Retina (tissue), 1 donor: ENCODE measurements at regions not wholly inside any gene's neighbourhood (a gene's known extent, or its start where the extent isn't known, plus 50 kb on each side); places are given as distances from the start of the nearest gene placed in this dataset.
"Not testable (repeated sequence)": the region's sequence is repeated elsewhere in the genome, so short reads cannot be mapped to it uniquely, and the experiment has no call there.

Source experiments
- DNase-seq: peaks from one replicate; pipeline ENCODE4 v3.0.0-alpha.2; 2016

DNA sequence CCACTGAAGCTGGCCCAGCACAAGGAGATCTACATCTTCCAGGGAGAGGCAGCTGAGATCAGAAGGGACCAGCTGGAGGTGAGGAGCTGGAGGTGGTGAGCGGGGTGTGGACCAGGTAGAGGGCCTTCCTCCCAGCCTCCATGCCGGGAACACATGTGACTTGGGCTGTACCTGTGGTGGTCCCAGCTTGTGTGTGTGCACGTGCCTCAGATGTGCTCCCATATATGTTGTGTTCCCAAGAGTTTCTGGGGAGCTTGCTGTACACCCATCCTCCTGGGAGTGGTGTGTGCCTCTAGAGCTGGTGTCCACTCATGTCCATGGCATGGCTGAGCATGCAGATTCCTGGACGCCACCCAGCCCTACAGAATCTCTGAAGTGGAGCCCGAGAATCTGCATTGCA lies 183.7 kb upstream of the AKAP13 start:
- DNase-seq = not testable (repeated sequence)

- not testable (repeated sequence) for DNase-seq
Measured at GRCh38 chr15:85197582-85197981, 182.8 kb upstream of the AKAP13 start.

- DNase-seq = not testable (repeated sequence)
Measured at GRCh38 chr15:85198432-85198831, 182.0 kb upstream of the AKAP13 start.

DNA sequence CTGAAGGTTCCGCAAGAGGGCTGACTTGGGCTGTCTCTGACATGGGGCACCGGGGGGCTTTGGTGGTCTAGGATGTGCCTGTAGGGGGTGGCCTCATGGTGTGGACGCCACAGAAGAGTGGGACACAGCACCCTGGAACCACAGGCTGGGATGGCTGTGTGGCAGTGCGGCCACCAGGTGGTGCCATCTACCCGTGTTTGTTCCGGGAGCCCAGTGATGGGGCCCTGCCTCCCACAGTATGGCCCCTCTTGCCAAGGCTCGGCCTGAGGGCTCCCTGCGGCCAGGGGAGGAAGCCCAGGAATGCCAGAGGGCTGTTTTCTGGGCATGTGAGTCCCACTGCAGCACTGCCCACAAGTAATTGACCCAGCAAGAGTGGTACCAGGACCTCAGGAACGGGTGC lies 180.2 kb upstream of the AKAP13 start:
- not testable (repeated sequence) for DNase-seq

GRCh38 chr15:85201118-85201793 lies 179.1 kb upstream of the AKAP13 start:
- DNase-seq = not testable (repeated sequence)

DNA sequence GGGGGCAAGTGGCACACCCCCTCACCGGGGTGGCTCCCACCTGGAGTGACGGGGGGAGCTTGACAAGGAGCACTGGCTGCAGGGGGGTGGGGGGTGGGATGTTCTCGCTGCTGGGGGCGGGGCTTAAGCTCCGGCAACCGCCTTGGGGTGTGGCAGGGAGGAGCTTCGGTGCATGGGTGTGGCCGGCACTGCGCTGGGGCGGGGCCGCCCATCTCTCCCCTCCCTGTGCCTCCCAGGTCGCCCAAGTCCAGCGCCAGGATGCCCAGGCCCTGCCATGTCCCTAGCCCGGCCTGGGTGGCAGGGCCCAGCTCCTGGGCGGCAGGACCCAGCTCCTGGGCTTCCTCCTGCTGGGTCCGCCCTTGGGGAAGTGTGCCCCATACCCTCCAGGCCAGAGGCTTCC lies 175.9 kb upstream of the AKAP13 start:
- not testable (repeated sequence) for DNase-seq

DNA sequence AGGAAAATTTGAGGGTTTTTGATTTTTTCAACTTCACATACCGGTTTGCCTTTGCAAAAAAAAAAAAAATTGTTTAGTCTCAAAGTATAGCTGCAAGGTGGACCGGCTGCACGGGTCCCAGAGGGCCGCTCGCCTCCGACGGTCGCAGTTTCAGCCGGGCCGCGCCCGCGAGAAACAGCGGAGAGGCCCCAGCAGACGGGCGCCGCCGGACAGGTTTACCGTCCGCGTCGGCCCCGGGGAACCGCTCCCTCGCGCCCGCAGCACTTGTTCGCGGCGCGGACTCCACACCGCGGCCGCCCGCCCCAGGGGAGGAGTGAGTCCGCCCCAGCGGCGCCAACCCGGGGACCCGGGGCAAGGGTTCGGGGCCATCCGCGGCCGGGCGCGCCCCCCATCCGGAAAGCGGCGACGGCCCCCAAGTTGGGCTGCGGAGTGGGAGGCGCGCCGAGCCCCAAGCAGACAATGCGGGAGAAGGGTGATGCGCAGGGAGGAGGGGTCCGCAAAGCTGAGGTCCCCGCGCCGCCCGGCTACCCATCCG lies 146.5 kb upstream of the AKAP13 start:
- DNase-seq = peak; percentile 3

DNA sequence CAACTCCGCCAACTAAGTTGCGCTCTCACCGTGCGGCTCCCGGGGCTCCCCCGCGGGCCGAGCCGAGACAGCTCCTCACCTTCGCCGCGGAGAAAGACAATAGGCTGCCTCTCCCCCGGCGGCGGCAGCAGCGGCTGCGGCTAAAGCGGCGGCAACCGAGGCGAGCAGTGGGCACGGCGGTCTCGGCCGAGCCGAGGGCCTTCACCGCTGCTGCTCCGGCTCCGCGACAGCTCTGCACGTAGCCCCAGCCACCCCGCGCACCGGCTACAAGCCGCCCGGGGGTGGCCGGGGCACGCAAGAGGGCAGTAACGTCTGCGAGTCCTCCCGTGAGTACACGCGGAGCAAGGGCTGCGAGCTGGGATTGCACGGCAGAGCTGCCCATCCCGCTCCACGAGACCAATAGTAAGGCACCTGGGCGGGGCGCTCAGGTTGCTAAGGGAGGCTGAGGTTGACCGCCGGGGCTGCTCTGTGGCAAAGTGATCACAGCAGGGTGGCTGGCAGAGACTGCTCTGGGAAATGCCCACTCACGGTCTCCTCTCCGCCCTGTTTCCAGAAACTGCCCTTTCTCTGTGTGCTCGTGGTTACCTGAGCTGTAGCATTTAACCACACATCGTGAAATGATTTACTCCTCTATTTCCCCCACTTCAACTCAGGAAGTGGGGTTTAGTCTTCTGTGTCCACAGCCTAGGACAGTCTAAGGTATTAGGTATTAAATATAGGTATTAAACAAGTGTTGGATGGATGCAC lies 145.8 kb upstream of the AKAP13 start:
- not testable (repeated sequence) for DNase-seq

GRCh38 chr15:85244056-85244455 lies 136.3 kb upstream of the AKAP13 start:
- DNase-seq = not testable (repeated sequence)

- not testable (repeated sequence) for DNase-seq
Measured at GRCh38 chr15:85250938-85251542, 129.4 kb upstream of the AKAP13 start.

- DNase-seq = not testable (repeated sequence)
Measured at GRCh38 chr15:85253196-85253915, 127.0 kb upstream of the AKAP13 start.

- DNase-seq = not testable (repeated sequence)
Measured at GRCh38 chr15:85254961-85255360, 125.4 kb upstream of the AKAP13 start.

- DNase-seq = not testable (repeated sequence)
Measured at GRCh38 chr15:85255502-85255901, 124.9 kb upstream of the AKAP13 start.

- DNase-seq = not testable (repeated sequence)
Measured at GRCh38 chr15:85256009-85256997, 124.1 kb upstream of the AKAP13 start.

- DNase-seq = peak; percentile 3
Measured at GRCh38 chr15:85258062-85258445, 122.3 kb upstream of the AKAP13 start.

DNA sequence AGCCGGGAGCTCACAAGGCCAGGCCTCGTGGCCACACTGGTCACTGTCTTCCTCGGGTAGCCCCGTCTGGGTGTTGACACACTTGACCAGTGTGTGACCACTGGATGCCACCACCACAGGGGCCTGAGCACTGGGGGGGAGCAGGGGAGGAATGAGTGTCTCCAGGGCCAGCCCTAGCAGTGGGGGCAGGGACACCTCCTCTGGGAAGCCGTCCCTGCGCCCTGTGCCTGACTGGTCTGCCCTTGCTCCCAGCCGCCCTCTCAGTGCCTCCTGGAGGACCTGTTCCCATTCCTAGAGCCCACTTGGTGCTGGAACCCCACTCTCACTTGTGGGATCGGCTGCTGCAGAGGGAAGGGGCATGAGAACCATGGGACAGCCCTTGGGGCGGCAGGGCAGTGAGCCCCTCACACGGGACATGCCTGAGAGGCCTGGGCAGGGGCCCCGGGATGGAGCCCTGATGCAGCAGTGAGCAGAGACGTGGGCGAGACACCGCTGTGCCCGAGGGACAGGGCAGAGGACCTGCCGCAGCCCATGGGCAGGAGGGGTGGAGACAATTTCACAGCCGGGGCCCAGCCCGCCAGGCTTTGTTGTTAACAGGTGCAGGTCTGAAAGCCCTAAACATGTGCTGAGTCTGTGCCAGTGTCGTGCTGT lies 121.7 kb upstream of the AKAP13 start:
- DNase-seq = not testable (repeated sequence)

GRCh38 chr15:85260526-85260925 lies 119.9 kb upstream of the AKAP13 start:
- DNase-seq = not testable (repeated sequence)

DNA sequence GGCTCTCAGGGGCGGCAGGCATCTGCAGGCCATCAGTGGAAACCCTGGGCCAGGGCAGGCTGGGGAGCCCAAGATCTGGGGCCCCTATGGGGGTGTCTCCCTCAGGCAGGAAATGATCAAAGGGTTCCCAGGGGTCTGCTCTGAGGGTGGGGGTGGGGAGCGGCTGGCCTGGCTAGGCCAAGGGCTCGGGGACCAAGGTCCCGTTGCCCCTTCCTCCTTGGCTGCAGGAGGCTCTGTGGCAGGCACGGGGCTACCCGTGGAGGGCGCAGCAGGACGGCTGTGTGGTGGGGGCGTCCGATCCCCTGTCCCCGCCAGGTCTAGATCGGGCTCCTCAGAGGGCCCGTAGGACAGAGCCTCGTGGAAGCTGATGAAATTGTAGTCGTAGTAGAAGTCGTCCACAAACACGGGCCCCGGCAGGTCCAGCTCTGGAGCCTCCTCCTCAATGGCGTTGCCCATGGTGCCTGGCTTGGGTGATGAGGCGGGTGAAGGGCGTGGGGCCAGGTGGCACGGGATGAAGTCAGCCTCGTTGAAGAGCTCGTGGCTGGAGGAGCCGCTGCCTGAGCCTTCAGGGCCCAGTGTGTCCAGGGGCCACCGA lies 117.8 kb upstream of the AKAP13 start:
- DNase-seq = not testable (repeated sequence)

DNA sequence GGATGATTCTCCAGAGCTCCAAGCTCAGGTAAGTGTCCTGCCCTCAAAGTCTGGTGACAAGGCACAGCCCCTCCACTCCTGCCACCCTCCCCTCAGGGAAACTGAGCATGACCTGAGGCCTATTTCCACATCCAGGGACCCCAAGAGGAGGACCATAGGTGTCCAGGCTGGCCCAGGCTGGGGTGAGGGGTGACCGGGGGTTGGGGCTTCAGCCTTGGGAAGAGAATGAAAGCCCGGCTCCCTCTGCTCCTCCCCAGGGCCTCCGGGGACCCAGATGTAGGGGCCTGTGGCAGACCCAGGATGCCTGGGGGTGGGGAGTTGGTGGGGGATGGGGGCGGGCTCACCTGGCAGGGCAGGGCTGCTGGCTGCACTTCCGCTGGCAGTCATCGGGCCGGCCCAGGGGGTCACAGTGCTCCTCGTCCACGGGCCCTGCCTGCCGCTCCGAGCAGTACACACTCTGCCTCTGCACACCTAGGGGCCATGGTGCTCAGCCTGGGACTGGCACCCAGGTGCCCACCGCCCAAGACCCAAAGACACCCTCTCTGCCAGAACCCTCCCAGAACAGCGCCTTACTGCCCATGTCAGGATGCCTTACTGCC lies 116.5 kb upstream of the AKAP13 start:
- DNase-seq = not testable (repeated sequence)

DNA sequence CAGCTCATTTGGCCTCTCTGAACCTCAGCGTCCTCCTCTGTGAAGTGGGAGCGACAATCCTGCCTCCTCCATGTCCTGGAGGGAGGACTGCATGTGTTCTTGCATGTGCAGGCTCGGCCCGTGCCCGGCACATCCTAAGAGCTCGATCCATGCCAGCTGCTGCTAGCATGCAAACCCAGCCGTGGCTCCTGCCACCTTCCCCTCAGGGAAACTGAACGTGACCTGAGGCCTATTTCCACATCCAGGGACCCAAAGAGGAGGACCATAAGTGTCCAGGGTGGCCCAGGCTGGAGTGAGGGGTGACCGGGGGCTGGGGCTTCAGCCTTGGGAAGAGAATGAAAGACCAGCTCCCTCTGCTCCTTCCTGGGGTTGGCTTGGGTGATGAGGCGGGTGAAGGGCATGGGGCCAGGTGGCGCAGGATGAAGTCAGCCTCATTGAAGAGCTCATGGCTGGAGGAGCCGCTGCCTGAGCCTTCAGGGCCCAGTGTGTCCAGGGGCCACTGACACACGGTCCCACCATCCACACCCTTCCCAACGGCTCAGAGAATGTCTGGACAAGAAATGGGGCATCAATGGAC lies 115.7 kb upstream of the AKAP13 start:
- DNase-seq = not testable (repeated sequence)
